IPS DF 6.9 (cell line): ENCODE measurements at regions not wholly inside any gene's neighbourhood (a gene's known extent, or its start where the extent isn't known, plus 50 kb on each side); places are given as distances from the start of the nearest gene placed in this dataset.

Experiments
- DNase-seq: peaks from one replicate; pipeline ENCODE4 v3.0.0-alpha.2; 2013; ENCODE audit warnings: low read depth, low spot score
- H3K27ac ChIP-seq: one replicate; pipeline ENCODE4 v1.5.1; 2013; ENCODE audit warnings: low read length, control low read depth
- H3K27me3 ChIP-seq: 2 replicates; pipeline ENCODE4 v1.6.1; 2013; ENCODE audit warnings: mild to moderate bottlenecking, low read length; ENCODE audit not compliant: control insufficient read depth, insufficient read depth
- H3K36me3 ChIP-seq: 2 replicates; pipeline ENCODE4 v1.6.1; 2013; ENCODE audit warnings: low read length; ENCODE audit not compliant: control insufficient read depth, insufficient read depth
- H3K4me1 ChIP-seq: 2 replicates; pipeline ENCODE4 v1.6.1; 2013; ENCODE audit warnings: low read length; ENCODE audit not compliant: control insufficient read depth, insufficient read depth
- H3K4me3 ChIP-seq: 2 replicates; pipeline ENCODE4 v1.5.1; 2013; ENCODE audit warnings: mild to moderate bottlenecking, low read length
- H3K9me3 ChIP-seq: 2 replicates; pipeline ENCODE4 v1.6.1; 2013; ENCODE audit warnings: low read length, inconsistent platforms; ENCODE audit not compliant: control insufficient read depth, insufficient read depth
- WGBS: extraction: QIAGEN DNeasy Blood & Tissue Kit; methylation state at CpG from one replicate; pipeline ENCODE4 v1.1.7; 2013; ENCODE audit warnings: mixed read lengths, missing lambda C conversion rate; ENCODE audit not compliant: insufficient read length, insufficient coverage; 5-methylcytosine and 5-hydroxymethylcytosine counted together

GRCh38 chr1:239322369-239322768 is 64.0 kb upstream of the CHRM3 start:
- Histone ChIP-seq H3K27ac (no peak overlapping the region), H3K9me3 (no peaks in the 10 kb centered on the region), H3K4me1 (no peaks in the 10 kb centered on the region), H3K4me3 (no peak overlapping the region), H3K27me3 (no peaks in the 10 kb centered on the region), H3K36me3 (no peaks in the 10 kb centered on the region)
- 80% methylated on average over 1 of the region's 4 CpGs for WGBS
- DNase-seq: no peak

- Histone ChIP-seq H3K27me3 (no peaks in the 10 kb centered on the region), H3K4me1 (no peaks in the 10 kb centered on the region), H3K36me3 (no peaks in the 10 kb centered on the region), H3K9me3 (no peaks in the 10 kb centered on the region), H3K4me3 (no peak overlapping the region), H3K27ac (no peak overlapping the region)
- no CpG with 5 or more reads among the region's 1 CpG for WGBS
- DNase-seq: no peak
Observed at GRCh38 chr1:239321877-239322276, 64.5 kb upstream of the CHRM3 start.

- H3K36me3 ChIP-seq: no peaks in the 10 kb centered on the region
- H3K4me3 ChIP-seq: no peak overlapping the region
- no CpG with 5 or more reads among the region's 1 CpG for WGBS
- DNase-seq: no peak
- H3K27me3 ChIP-seq: no peaks in the 10 kb centered on the region
- H3K27ac ChIP-seq: no peak overlapping the region
- H3K9me3 ChIP-seq: no peaks in the 10 kb centered on the region
- H3K4me1 ChIP-seq: no peaks in the 10 kb centered on the region
Observed at GRCh38 chr1:239317948-239318347, 68.4 kb upstream of the CHRM3 start.

- no peaks in the 10 kb centered on the region for H3K36me3 ChIP-seq
- no peak for DNase-seq
- no peak overlapping the region for H3K27ac ChIP-seq
- 100% methylated on average over 1 of the region's 3 CpGs for WGBS
- no peak overlapping the region for H3K4me3 ChIP-seq
- H3K9me3 ChIP-seq: no peaks in the 10 kb centered on the region
- no peaks in the 10 kb centered on the region for H3K27me3 ChIP-seq
- H3K4me1 ChIP-seq: no peaks in the 10 kb centered on the region
Observed at GRCh38 chr1:239315631-239316217, 70.6 kb upstream of the CHRM3 start.

GRCh38 chr1:239311331-239311730 is 75.0 kb upstream of the CHRM3 start:
- DNase-seq: no peak
- H3K36me3 ChIP-seq: no peaks in the 10 kb centered on the region
- no peaks in the 10 kb centered on the region for H3K9me3 ChIP-seq
- WGBS: no CpG with 5 or more reads among the region's 5 CpGs
- H3K4me3 ChIP-seq: no peak overlapping the region
- no peaks in the 10 kb centered on the region for H3K4me1 ChIP-seq
- H3K27ac ChIP-seq: no peak overlapping the region
- no peaks in the 10 kb centered on the region for H3K27me3 ChIP-seq

- no peaks in the 10 kb centered on the region for H3K36me3 ChIP-seq
- DNase-seq: peak; percentile 58
- no peaks in the 10 kb centered on the region for H3K9me3 ChIP-seq
- H3K27ac ChIP-seq: no peak overlapping the region
- no CpG with 5 or more reads among the region's 6 CpGs for WGBS
- no peaks in the 10 kb centered on the region for H3K4me1 ChIP-seq
- H3K4me3 ChIP-seq: no peak overlapping the region
- H3K27me3 ChIP-seq: no peaks in the 10 kb centered on the region
Observed at GRCh38 chr1:239308701-239309333, 77.6 kb upstream of the CHRM3 start.

GRCh38 chr1:239307886-239308285 is 78.5 kb upstream of the CHRM3 start:
- Histone ChIP-seq H3K36me3 (no peaks in the 10 kb centered on the region), H3K27ac (no peak overlapping the region), H3K4me3 (no peak overlapping the region), H3K9me3 (no peaks in the 10 kb centered on the region), H3K27me3 (no peaks in the 10 kb centered on the region), H3K4me1 (no peaks in the 10 kb centered on the region)
- DNase-seq: no peak
- WGBS: no CpG with 5 or more reads among the region's 2 CpGs

- no peaks in the 10 kb centered on the region for H3K36me3 ChIP-seq
- no peaks in the 10 kb centered on the region for H3K27me3 ChIP-seq
- no peak for DNase-seq
- H3K9me3 ChIP-seq: no peaks in the 10 kb centered on the region
- H3K4me3 ChIP-seq: no peak overlapping the region
- H3K27ac ChIP-seq: no peak overlapping the region
- no peaks in the 10 kb centered on the region for H3K4me1 ChIP-seq
- no CpG with 5 or more reads among the region's 5 CpGs for WGBS
Observed at GRCh38 chr1:239306426-239306825, 79.9 kb upstream of the CHRM3 start.

- no peak overlapping the region for H3K27ac ChIP-seq
- no peaks in the 10 kb centered on the region for H3K36me3 ChIP-seq
- H3K4me3 ChIP-seq: no peak overlapping the region
- no CpG with 5 or more reads among the region's 9 CpGs for WGBS
- no peaks in the 10 kb centered on the region for H3K27me3 ChIP-seq
- DNase-seq: no peak
- H3K4me1 ChIP-seq: no peaks in the 10 kb centered on the region
- H3K9me3 ChIP-seq: no peaks in the 10 kb centered on the region
Observed at GRCh38 chr1:239303289-239303688, 83.1 kb upstream of the CHRM3 start.

GRCh38 chr1:239302696-239303095 is 83.7 kb upstream of the CHRM3 start:
- Histone ChIP-seq H3K36me3 (no peaks in the 10 kb centered on the region), H3K27me3 (no peaks in the 10 kb centered on the region), H3K9me3 (no peaks in the 10 kb centered on the region), H3K27ac (no peak overlapping the region), H3K4me3 (no peak overlapping the region), H3K4me1 (no peaks in the 10 kb centered on the region)
- DNase-seq: no peak
- WGBS: no CpG with 5 or more reads among the region's 3 CpGs

GRCh38 chr1:239301251-239301650 is 85.1 kb upstream of the CHRM3 start:
- Histone ChIP-seq H3K36me3 (no peaks in the 10 kb centered on the region), H3K27ac (no peak overlapping the region), H3K4me1 (no peaks in the 10 kb centered on the region), H3K27me3 (no peaks in the 10 kb centered on the region), H3K4me3 (no peak overlapping the region), H3K9me3 (no peaks in the 10 kb centered on the region)
- no CpG with 5 or more reads among the region's 3 CpGs for WGBS
- DNase-seq: no peak
